Colonic mucosa (tissue), 4 donors: ENCODE measurements at regions not wholly inside any gene's neighbourhood (a gene's known extent, or its start where the extent isn't known, plus 50 kb on each side); places are given as distances from the start of the nearest gene placed in this dataset.

Experiments
- DNase-seq: peaks from one replicate; pipeline ENCODE4 v3.0.0-alpha.2; 2020
- H3K27ac ChIP-seq: fragments of 200-600 bp; one replicate; pipeline ENCODE4 v1.8.0; 2021
- H3K27me3 ChIP-seq: fragments of 200-600 bp; one replicate; pipeline ENCODE4 v1.8.0; 2021
- H3K36me3 ChIP-seq: fragments of 200-600 bp; one replicate; pipeline ENCODE4 v1.8.0; 2021
- H3K4me1 ChIP-seq: fragments of 200-600 bp; one replicate; pipeline ENCODE4 v1.8.0; 2021; ENCODE audit warnings: mild to moderate bottlenecking
- H3K4me3 ChIP-seq: fragments of 200-600 bp; one replicate; pipeline ENCODE4 v1.8.0; 2021
- H3K9ac ChIP-seq, 2 donors: one replicate each; pipeline ENCODE4 v1.7.0; 2013; ENCODE audit warnings: control low read depth in 2 of 2, low read depth in 2 of 2, low read length in 2 of 2
- H3K9me3 ChIP-seq: fragments of 200-600 bp; one replicate; pipeline ENCODE4 v1.8.0; 2021
- intact Hi-C: fragments of 100-400 bp; cut with DNase I; formaldehyde crosslinking; loops from one replicate; pipeline ENCODE4 v1.14.1; 2022
- TF ChIP-seq, protein P1 (sequence below): fragments of 200-600 bp; IDR thresholded peaks from one replicate; pipeline ENCODE4 v1.8.0; 2022; ENCODE audit warnings: antibody characterized with exemption, mild to moderate bottlenecking
- donor health status: healthy.
- donor health status: DM: no; HTN: no; CAD: no.
- donor health status: DM: no; HTN: no; CAD: no.

DNA sequence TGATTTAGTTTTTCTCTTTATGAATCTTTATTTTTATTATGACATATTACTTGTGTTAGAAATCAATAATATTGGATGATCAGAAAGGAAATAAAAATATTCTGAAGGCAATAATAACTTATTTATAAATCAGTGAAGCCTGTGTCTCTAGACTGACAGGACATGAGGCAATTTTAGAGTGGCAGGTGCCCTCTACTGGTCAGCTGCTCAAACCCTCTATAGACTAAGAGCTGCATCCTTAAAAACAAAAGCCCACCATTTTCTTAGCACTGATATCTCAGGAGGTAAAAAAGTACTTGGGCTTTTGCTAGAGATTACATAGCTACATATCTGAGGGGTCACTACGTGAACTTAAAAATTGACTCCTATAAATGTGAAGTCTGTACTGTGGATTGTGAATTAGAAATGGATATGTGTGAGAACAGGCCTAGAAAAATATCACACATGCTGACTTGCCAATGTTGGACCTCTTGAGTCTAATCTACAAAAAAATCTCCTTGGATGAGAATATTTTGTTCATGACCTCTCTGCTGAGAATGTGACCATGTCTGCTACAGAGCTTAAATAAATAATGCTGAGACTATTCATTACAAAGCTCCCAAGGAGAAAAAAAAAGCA, 597.9 kb upstream of the ADAMTS5 start:
- DNase-seq = peak; percentile 36

GRCh38 chr21:27562303-27562702, 595.4 kb upstream of the ADAMTS5 start:
- H3K4me1 ChIP-seq = no peaks in the 10 kb centered on the region
- no peaks in the 10 kb centered on the region for H3K36me3 ChIP-seq
- no peak for DNase-seq
- H3K4me3 ChIP-seq = no peak overlapping the region
- no peaks in the 10 kb centered on the region for H3K9me3 ChIP-seq
- no peak overlapping the region for H3K9ac ChIP-seq
- TF ChIP-seq, protein P1, sequence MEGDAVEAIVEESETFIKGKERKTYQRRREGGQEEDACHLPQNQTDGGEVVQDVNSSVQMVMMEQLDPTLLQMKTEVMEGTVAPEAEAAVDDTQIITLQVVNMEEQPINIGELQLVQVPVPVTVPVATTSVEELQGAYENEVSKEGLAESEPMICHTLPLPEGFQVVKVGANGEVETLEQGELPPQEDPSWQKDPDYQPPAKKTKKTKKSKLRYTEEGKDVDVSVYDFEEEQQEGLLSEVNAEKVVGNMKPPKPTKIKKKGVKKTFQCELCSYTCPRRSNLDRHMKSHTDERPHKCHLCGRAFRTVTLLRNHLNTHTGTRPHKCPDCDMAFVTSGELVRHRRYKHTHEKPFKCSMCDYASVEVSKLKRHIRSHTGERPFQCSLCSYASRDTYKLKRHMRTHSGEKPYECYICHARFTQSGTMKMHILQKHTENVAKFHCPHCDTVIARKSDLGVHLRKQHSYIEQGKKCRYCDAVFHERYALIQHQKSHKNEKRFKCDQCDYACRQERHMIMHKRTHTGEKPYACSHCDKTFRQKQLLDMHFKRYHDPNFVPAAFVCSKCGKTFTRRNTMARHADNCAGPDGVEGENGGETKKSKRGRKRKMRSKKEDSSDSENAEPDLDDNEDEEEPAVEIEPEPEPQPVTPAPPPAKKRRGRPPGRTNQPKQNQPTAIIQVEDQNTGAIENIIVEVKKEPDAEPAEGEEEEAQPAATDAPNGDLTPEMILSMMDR = no peak
- H3K27ac ChIP-seq = no peak overlapping the region
- intact Hi-C loops = no loop called here
- H3K27me3 ChIP-seq = no peaks in the 10 kb centered on the region

More for the DNA sequence above, 597.9 kb upstream of the ADAMTS5 start:
- intact Hi-C loops = loop anchor here (5.0 kb wide), 2 partner anchors 133 to 712 kb away; no protein-coding TSS in a partner anchor
- H3K9ac ChIP-seq = no peak overlapping the region
- no peaks in the 10 kb centered on the region for H3K36me3 ChIP-seq
- H3K27me3 ChIP-seq = no peaks in the 10 kb centered on the region
- no peak overlapping the region for H3K4me3 ChIP-seq
- no peaks in the 10 kb centered on the region for H3K4me1 ChIP-seq
- no peak overlapping the region for H3K27ac ChIP-seq
- TF ChIP-seq, protein P1 = peak; percentile 52
- H3K9me3 ChIP-seq = no peaks in the 10 kb centered on the region

GRCh38 chr21:27561116-27561515, 594.2 kb upstream of the ADAMTS5 start:
- no peaks in the 10 kb centered on the region for H3K9me3 ChIP-seq
- H3K9ac ChIP-seq = no peak overlapping the region
- no peaks in the 10 kb centered on the region for H3K36me3 ChIP-seq
- no peak overlapping the region for H3K27ac ChIP-seq
- DNase-seq = peak; percentile 17
- no peak overlapping the region for H3K4me3 ChIP-seq
- TF ChIP-seq, protein P1 = no peak
- no peaks in the 10 kb centered on the region for H3K27me3 ChIP-seq
- no peaks in the 10 kb centered on the region for H3K4me1 ChIP-seq
- intact Hi-C loops = no loop called here

- TF ChIP-seq, protein P1 = no peak
- H3K4me3 ChIP-seq = no peak overlapping the region
- no peaks in the 10 kb centered on the region for H3K27me3 ChIP-seq
- H3K9ac ChIP-seq = no peak overlapping the region
- no peaks in the 10 kb centered on the region for H3K36me3 ChIP-seq
- no peak overlapping the region for H3K27ac ChIP-seq
- H3K9me3 ChIP-seq = no peaks in the 10 kb centered on the region
- intact Hi-C loops = no loop called here
- no peaks in the 10 kb centered on the region for H3K4me1 ChIP-seq
- no peak for DNase-seq
These were observed 590.5 kb upstream of the ADAMTS5 start for GRCh38 chr21:27557356-27557755.

DNA sequence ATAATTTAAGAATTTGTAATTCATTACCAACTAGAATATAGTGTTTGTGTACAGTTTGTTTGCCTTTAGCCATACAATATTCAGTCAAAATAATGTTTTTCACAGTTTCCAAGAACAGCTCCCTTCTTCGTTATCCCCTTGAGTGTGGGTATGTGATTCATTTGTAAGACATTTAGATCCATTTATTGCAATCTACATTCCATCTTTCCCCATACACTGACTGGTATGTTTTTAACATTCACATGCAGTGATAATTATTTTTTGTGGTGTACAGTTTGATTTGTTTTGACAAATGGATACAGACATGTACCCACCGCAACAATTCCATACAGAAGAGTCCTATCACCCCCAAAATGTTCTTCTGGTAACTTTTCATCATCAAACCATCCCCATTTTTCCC, 589.1 kb upstream of the ADAMTS5 start:
- TF ChIP-seq, protein P1 = no peak
- no peak overlapping the region for H3K27ac ChIP-seq
- intact Hi-C loops = no loop called here
- no peak overlapping the region for H3K4me3 ChIP-seq
- no peaks in the 10 kb centered on the region for H3K27me3 ChIP-seq
- DNase-seq = no peak
- no peaks in the 10 kb centered on the region for H3K4me1 ChIP-seq
- no peak overlapping the region for H3K9ac ChIP-seq
- H3K36me3 ChIP-seq = no peaks in the 10 kb centered on the region
- H3K9me3 ChIP-seq = no peaks in the 10 kb centered on the region
